Kidney epithelial cell (primary cell): ENCODE measurements at regions not wholly inside any gene's neighbourhood (a gene's known extent, or its start where the extent isn't known, plus 50 kb on each side); places are given as distances from the start of the nearest gene placed in this dataset.
"Not testable (repeated sequence)": the region's sequence is repeated elsewhere in the genome, so short reads cannot be mapped to it uniquely, and the experiment has no call there.

Experiments used
- DNase-seq: peaks from one replicate; pipeline ENCODE4 v3.0.0-alpha.2; 2010; ENCODE audit warnings: low read depth
- H3K27me3 ChIP-seq: 2 replicates; pipeline ENCODE4 v1.6.0; 2011; ENCODE audit warnings: low read length; ENCODE audit not compliant: control insufficient read depth, insufficient read depth
- H3K36me3 ChIP-seq: 2 replicates; pipeline ENCODE4 v1.5.1; 2011; ENCODE audit warnings: low read length; ENCODE audit not compliant: control insufficient read depth, insufficient read depth
- H3K4me3 ChIP-seq: 2 replicates; pipeline ENCODE4 v1.5.1; 2011; ENCODE audit warnings: low read depth, mild to moderate bottlenecking, control low read depth, low read length
- TF ChIP-seq, protein P1 (sequence below): IDR thresholded peaks from 2 replicates; pipeline ENCODE4 v1.5.1; 2011; ENCODE audit warnings: mild to moderate bottlenecking, moderate library complexity, low read length, control low read depth, inconsistent platforms; ENCODE audit not compliant: insufficient read depth, poor library complexity, severe bottlenecking

DNA sequence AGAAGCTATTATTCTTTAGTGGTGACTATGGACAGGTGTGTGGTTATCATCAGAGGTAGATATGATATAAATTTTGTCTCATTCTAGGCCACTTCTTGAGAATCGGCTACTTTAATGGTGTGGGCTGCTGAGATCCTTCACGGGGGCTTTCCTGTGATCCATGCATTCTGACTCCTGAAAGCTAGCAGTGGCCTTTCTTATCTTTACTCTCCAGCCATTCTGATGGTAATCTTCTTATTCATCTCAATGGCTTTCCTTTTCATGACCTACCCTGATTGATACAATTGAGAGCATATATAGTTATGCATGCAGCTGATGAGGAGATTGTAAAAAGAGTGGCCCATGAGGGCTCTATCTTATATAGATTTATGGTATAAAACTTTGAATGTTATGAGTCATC is 78.3 kb upstream of the ZPLD1 start:
- no peaks in the 10 kb centered on the region for H3K36me3 ChIP-seq
- H3K27me3 ChIP-seq, result no peaks in the 10 kb centered on the region
- H3K4me3 ChIP-seq, result no peak overlapping the region
- TF ChIP-seq, protein P1, sequence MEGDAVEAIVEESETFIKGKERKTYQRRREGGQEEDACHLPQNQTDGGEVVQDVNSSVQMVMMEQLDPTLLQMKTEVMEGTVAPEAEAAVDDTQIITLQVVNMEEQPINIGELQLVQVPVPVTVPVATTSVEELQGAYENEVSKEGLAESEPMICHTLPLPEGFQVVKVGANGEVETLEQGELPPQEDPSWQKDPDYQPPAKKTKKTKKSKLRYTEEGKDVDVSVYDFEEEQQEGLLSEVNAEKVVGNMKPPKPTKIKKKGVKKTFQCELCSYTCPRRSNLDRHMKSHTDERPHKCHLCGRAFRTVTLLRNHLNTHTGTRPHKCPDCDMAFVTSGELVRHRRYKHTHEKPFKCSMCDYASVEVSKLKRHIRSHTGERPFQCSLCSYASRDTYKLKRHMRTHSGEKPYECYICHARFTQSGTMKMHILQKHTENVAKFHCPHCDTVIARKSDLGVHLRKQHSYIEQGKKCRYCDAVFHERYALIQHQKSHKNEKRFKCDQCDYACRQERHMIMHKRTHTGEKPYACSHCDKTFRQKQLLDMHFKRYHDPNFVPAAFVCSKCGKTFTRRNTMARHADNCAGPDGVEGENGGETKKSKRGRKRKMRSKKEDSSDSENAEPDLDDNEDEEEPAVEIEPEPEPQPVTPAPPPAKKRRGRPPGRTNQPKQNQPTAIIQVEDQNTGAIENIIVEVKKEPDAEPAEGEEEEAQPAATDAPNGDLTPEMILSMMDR, result no peak
- DNase-seq, result no peak

DNA sequence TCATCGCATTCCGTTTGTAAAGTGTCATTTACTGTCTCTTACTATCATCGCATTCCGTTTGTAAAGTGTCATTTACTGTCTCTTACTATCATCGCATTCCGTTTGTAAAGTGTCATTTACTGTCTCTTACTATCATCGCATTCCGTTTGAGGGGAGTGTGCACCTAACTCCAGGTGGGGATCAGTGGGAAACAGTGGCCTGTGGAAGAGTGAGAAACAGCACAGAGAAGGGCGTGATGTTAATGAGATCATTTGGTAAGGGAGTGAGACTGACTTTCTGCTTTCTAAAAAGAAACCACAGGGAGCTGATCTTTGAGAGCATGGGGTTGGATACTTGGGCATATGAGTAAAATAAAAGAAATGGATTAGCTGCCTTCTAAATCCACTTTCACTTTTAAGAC is 77.5 kb upstream of the ZPLD1 start:
- H3K36me3 ChIP-seq, result not testable (repeated sequence)

DNA sequence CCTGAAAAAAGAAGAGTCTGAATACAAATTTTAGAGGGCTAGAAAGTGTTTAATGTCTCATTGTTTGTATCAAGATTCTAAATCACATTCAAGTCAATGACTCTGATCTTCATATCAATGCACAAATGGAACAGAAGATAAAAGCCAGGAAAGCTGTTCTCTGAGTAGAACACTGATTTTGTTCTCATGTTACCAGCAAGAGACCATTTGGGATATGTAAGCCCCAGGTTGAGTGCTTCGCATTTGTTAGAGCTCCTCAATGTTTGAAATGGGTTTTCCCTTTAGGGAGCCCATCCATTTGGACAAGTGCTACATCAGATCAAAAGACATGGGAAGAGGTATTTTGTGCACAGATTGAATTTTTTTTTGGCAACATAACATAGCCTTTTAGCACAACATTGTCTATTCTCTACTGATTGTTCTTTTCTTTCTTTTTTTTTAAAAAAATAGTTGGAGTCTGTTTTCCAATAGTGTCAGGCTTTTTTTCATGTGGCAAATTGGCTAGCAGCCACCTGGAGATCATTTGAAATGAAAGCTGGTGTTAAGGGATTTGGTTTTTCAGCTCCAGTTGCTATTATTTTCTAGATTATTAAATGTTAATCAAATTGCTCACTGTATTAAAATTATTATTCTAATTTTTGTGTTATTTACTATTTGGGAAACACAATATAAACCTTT is 74.5 kb upstream of the ZPLD1 start:
- TF ChIP-seq, protein P1, result no peak
- Histone ChIP-seq H3K36me3 (no peaks in the 10 kb centered on the region), H3K4me3 (no peak overlapping the region), H3K27me3 (no peaks in the 10 kb centered on the region)
- DNase-seq, result no peak

More for the DNA sequence above, 77.5 kb upstream of the ZPLD1 start:
- H3K27me3 ChIP-seq, DNase-seq, H3K4me3 ChIP-seq: not testable (repeated sequence)

DNA sequence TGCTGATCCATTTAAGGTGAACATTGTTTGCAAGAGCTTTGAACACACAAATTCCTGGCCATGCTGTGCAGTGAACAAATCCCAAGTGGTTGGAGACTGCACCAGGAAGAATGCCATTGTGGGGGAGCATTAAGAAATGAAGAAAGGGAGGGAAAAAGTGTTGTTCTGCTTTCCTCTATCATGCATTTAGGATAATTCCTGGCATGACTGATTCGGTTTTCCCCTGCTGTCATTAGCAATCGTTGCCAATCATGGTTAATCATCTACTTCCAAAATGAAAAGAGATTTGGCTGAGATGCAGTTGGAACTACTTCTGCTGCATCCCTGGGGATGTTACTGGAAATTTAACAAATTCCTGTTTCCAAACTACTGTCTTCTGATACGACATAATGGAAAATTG is 73.7 kb upstream of the ZPLD1 start:
- TF ChIP-seq, protein P1, result no peak
- Histone ChIP-seq H3K27me3 (no peaks in the 10 kb centered on the region), H3K36me3 (no peaks in the 10 kb centered on the region), H3K4me3 (no peak overlapping the region)
- no peak for DNase-seq

DNA sequence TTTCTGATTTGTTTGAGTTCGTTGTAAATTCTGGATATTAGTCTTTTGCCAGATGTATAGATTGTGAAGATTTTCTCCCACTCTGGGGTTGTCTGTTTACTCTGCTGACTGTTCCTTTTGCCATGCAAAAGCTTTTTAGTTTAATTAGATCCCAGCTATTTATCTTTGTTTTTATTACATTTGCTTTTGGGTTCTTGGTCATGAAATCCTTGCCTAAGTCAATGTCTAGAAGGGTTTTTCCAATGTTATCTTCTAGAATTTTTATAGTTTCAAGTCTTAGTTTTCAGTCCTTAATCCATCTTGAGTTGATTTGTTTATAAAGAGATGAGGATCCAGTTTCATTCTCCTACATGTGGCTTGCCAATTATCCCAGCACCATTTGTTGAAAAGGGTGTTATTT is 68.7 kb upstream of the ZPLD1 start:
- not testable (repeated sequence) for H3K36me3 ChIP-seq, DNase-seq, H3K27me3 ChIP-seq, H3K4me3 ChIP-seq

DNA sequence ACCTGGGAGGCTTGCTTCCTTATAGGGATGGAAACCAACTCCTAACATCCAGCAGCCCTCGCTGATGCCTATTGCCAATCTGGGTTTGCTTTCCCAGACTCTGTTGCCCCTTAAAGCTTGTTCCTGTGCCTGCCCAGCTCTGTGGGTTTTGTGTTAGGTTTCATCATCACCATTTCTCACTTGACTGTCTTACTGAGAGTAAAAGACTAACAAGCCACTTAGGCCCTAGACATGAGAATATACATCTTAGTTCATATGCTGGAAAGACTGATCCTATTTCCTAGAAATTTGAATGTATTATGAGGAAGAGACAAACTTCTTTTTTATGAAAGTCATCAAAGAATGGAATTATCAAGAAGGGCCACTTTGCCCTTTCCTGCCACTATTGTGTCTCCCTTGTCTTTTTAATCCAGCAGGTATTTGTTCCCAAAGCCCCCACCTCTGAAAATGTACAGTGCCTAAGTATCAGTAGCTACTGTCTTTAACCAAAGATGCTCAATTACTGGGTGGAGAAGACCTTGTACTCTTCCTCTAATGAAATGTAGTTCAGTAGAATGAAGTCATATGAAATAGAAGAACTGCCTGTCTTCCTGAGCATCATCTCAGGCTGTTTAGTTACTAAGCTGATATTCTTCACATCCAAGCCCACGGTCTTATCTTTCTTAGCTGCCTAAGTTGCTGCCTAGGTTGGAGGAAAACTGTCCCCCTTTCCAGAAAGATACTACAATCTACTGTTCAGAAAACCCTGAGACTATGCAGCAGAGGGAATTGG is 59.8 kb upstream of the ZPLD1 start:
- TF ChIP-seq, protein P1, result no peak

DNA sequence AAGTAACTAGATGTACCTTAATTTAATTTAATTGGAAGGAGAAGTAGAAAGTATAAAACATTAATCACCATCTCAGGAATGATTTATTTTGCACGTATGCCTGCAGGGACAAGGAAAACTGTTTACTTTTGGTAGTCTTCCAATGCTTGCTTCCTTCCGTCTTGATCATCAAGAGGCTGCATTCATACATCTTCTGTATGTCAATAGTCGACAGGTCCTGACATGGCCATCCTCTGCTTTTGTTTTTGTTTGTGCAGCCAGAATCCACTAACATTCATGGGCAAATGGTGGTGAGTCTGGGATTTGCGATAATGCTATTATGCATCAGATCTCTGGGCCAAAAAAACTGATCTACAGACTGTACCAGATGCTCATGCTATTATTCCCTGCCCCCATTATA is 56.6 kb upstream of the ZPLD1 start:
- TF ChIP-seq, protein P1, result no peak
- Histone ChIP-seq H3K36me3 (no peaks in the 10 kb centered on the region), H3K27me3 (no peaks in the 10 kb centered on the region), H3K4me3 (no peak overlapping the region)
- no peak for DNase-seq

More for the DNA sequence above, 59.8 kb upstream of the ZPLD1 start:
- no peak for DNase-seq
- H3K27me3 ChIP-seq, result no peaks in the 10 kb centered on the region
- H3K36me3 ChIP-seq, result no peaks in the 10 kb centered on the region
- H3K4me3 ChIP-seq, result no peak overlapping the region

DNA sequence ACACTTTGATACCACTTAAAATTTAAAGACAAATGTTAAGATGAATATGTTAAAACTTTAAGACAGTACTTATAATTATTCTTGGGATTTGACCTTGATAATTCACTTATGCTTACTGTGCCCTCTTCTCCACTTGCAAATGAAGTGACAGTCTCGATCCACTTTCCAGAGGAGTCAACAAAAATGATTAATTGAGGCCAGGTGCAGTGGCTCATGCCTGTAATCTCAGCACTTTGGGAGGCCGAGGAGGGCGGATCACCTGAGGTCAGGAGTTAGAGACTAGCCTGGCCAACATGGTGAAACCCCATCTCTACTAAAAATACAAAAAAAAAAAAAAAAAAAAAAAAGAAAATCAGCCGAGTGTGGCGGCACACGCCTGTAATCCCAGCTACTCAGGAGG is 52.6 kb upstream of the ZPLD1 start:
- not testable (repeated sequence) for H3K36me3 ChIP-seq, H3K4me3 ChIP-seq, H3K27me3 ChIP-seq, DNase-seq
